Neural crest cell (in vitro differentiated cells): ENCODE measurements at regions not wholly inside any gene's neighbourhood (a gene's known extent, or its start where the extent isn't known, plus 50 kb on each side); places are given as distances from the start of the nearest gene placed in this dataset.

ENCODE experiments used
- DNase-seq: peaks from one replicate; pipeline ENCODE4 v3.0.0; 2021; ENCODE audit warnings: low read depth, mixed read lengths, low spot score
- H3K27ac Mint-ChIP-seq: one replicate; pipeline ENCODE4 v1.8.0; 2021; ENCODE audit warnings: mild to moderate bottlenecking, mixed read lengths; ENCODE audit not compliant: unreplicated experiment
- H3K27me3 Mint-ChIP-seq: 2 replicates; pipeline ENCODE4 v1.8.0; 2021; ENCODE audit warnings: low read depth, mild to moderate bottlenecking, mixed read lengths
- H3K36me3 Mint-ChIP-seq: 2 replicates; pipeline ENCODE4 v1.8.0; 2021; ENCODE audit warnings: low read depth, mild to moderate bottlenecking, mixed read lengths
- H3K4me1 Mint-ChIP-seq: 2 replicates; pipeline ENCODE4 v1.8.0; 2021; ENCODE audit warnings: mixed read lengths
- H3K4me3 Mint-ChIP-seq: one replicate; pipeline ENCODE4 v1.8.0; 2021; ENCODE audit warnings: mild to moderate bottlenecking, mixed read lengths
- H3K9me3 Mint-ChIP-seq: 2 replicates; pipeline ENCODE4 v1.8.0; 2021; ENCODE audit warnings: mixed read lengths
- CTCF ChIP-seq: fragments of 200-600 bp; sonication (generic); conservative IDR thresholded peaks from 2 replicates; pipeline ENCODE4 v1.5.0; 2021; ENCODE audit warnings: antibody characterized with exemption, mild to moderate bottlenecking

GRCh38 chr3:64392001-64392400 lies 166.7 kb upstream of the PRICKLE2 start:
- no peaks in the 10 kb centered on the region for H3K27me3 Mint-ChIP-seq
- H3K36me3 Mint-ChIP-seq: no peaks in the 10 kb centered on the region
- peaks cover 24% of the 10 kb centered on the region for H3K4me1 Mint-ChIP-seq
- no peak overlapping the region for H3K4me3 Mint-ChIP-seq
- H3K9me3 Mint-ChIP-seq: peaks cover 2% of the 10 kb centered on the region
- TF ChIP-seq CTCF: no peak
- no peak overlapping the region for H3K27ac Mint-ChIP-seq
- no peak for DNase-seq

- Mint-ChIP-seq H3K4me1 (peaks cover 25% of the 10 kb centered on the region), H3K27me3 (no peaks in the 10 kb centered on the region), H3K9me3 (peaks cover 2% of the 10 kb centered on the region), H3K36me3 (no peaks in the 10 kb centered on the region), H3K27ac (no peak overlapping the region), H3K4me3 (no peak overlapping the region)
- no peak for DNase-seq
- no peak for TF ChIP-seq CTCF
Measured at GRCh38 chr3:64390893-64391292, 165.6 kb upstream of the PRICKLE2 start.

- Mint-ChIP-seq H3K9me3 (peaks cover 2% of the 10 kb centered on the region), H3K36me3 (no peaks in the 10 kb centered on the region), H3K4me3 (no peak overlapping the region), H3K27ac (no peak overlapping the region), H3K27me3 (no peaks in the 10 kb centered on the region), H3K4me1 (peaks cover 45% of the 10 kb centered on the region)
- DNase-seq: no peak
- no peak for TF ChIP-seq CTCF
Measured at GRCh38 chr3:64388886-64389285, 163.6 kb upstream of the PRICKLE2 start.

- no peaks in the 10 kb centered on the region for H3K36me3 Mint-ChIP-seq
- no peak overlapping the region for H3K4me3 Mint-ChIP-seq
- no peak for TF ChIP-seq CTCF
- peaks cover 45% of the 10 kb centered on the region for H3K4me1 Mint-ChIP-seq
- no peak for DNase-seq
- H3K9me3 Mint-ChIP-seq: peaks cover 4% of the 10 kb centered on the region
- no peaks in the 10 kb centered on the region for H3K27me3 Mint-ChIP-seq
- H3K27ac Mint-ChIP-seq: no peak overlapping the region
Measured at GRCh38 chr3:64387688-64388087, 162.4 kb upstream of the PRICKLE2 start.

- peak; percentile 27 for DNase-seq
- Mint-ChIP-seq H3K4me1 (peaks cover 53% of the 10 kb centered on the region), H3K9me3 (peaks cover 5% of the 10 kb centered on the region), H3K36me3 (peaks cover 4% of the 10 kb centered on the region), H3K27ac (peak overlapping the region; percentile 31), H3K27me3 (no peaks in the 10 kb centered on the region), H3K4me3 (peak overlapping the region; percentile 56)
- no peak for TF ChIP-seq CTCF
Measured at GRCh38 chr3:64385277-64385676, 160.0 kb upstream of the PRICKLE2 start.

- Mint-ChIP-seq H3K27me3 (no peaks in the 10 kb centered on the region), H3K36me3 (peaks cover 4% of the 10 kb centered on the region), H3K9me3 (peaks cover 5% of the 10 kb centered on the region), H3K4me3 (no peak overlapping the region), H3K4me1 (peaks cover 58% of the 10 kb centered on the region), H3K27ac (no peak overlapping the region)
- no peak for DNase-seq
- no peak for TF ChIP-seq CTCF
Measured at GRCh38 chr3:64384561-64384960, 159.3 kb upstream of the PRICKLE2 start.
